ENCODE measurements at regions not wholly inside any gene's neighbourhood (a gene's known extent, or its start where the extent isn't known, plus 50 kb on each side); places are given as distances from the start of the nearest gene placed in this dataset.
"Not testable (repeated sequence)": the region's sequence is repeated elsewhere in the genome, so short reads cannot be mapped to it uniquely, and the experiment has no call there.

DNA sequence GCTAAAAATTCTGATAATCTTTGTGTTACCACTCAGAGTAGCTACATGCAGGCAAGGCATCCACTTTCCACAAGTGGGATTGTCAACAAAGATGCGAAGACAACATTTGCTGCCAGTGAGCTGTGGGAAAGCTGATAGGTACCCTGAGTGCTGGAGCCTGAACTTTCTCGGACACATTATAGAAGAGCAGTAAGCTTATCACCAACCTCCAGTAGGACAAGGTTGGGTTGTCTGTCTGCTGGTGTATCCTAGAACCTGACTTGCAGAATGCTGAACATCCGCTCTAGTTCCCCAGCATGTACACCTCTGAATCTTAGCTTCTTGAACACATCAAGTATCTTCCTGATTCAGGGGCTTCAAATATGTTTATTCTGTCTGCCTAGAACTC lies 103.8 kb upstream of the PPM1H start:
- DNase-seq: no peak

DNA sequence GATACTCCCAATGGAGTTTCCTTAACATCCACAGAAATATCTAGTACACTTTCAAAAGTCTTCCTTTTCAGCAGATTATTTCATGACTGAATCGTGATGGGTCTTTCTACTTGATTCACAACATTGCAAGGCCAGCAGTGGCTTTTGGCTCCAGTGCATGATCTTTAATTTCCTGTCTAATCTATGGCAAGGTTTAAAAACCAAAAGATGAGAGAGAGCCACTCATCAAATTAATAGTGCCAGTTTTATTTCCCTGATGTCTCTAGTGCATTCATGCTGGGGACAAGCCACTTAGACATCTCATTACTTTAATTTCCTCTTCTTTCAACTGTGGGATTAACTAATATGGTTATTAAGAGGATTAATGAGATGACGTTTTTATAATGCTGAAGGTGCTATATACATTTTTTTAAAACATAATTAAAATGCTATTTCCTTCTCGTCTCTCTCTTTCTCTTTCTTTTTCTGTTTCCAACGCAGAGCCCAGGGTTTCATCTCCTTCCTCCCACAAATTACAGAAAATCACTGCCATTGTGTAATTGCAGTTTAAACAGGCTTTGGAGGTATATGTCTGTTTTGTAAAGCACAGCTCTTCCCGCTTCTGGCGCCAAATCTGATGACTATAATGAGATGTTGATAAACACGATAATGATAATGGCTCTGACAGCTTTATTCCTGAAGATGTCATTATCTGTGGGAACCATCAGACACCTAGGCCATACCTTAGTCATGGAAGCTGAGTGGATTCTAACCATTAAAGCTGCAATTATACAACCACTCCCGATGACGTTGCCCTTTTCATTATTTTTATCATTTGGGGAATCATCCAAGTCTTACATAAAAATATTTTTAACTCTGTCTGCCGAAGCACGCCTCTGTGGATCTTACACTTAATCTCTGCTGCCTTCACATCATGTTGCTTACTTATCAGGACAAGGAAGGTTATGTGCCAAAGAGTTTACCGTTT lies 103.1 kb upstream of the PPM1H start:
- DNase-seq: peak; percentile 86

DNA sequence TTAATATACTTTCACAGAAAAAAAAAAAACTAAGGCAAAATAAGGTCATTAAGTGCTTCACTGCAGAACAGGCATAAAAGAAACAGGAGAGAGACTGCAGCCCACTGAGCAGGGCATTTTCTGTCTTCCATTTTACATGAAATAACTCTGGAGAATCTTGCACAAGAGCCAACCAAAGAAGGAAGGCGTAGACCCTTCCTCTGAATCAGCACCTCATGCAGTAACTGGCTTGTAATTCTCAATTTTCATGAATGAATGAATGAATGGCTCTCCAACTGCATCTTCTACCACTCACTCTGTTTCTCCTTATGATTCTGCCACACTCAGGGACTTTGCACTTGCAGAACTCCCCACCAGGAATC lies 102.0 kb upstream of the PPM1H start:
- DNase-seq: no peak

DNA sequence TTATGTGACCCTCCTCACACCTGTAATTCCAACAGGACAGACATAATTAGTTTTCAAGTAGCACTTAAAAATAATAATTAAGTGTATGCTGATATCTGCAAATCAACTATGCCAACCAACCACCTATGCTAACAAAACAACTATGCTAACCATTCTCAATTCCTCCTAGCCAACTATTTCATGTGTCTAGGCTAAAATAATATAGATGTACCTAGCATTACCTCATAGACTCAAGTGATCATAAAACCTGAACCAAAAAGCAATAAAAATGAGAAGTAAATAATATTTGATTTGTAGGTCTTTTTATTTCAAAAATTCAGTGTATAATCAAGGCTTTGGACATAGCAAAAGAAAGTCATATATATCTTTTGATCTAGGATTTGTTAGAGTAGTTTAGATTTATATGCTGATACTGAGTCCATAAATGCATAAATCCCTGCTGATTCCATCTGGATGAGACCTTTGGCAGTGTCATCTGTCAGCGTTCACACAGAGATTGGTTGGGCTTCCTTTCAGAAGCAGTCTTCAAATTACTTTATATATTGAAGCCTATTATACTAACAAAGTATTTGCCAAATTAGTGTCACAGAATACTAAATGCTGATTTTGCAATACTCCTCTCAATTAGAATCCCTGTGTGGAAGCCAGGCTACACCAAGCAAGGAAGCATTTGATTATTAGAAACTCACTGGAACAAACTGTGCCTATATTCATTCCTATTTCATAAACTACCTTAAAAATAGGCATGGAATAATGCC lies 101.4 kb upstream of the PPM1H start:
- DNase-seq: no peak

DNA sequence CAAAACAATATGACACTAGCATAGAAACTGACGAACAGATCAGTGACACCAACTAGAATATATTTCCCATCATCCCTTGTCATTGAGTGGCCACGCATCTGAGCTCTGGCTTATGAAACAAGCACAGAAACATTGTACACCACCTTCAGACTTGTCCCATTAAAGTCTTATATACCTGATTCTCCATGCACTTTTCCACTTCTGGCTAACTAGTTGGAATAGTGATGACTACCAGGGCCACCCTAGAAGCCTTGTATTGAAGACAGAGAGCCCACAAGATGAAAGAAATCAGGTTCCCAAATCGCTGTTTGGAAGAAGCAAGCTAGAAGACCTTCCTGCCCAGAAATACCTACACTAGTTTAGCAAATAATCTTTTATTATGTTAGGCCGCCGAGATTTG lies 99.7 kb upstream of the PPM1H start:
- DNase-seq: no peak

DNA sequence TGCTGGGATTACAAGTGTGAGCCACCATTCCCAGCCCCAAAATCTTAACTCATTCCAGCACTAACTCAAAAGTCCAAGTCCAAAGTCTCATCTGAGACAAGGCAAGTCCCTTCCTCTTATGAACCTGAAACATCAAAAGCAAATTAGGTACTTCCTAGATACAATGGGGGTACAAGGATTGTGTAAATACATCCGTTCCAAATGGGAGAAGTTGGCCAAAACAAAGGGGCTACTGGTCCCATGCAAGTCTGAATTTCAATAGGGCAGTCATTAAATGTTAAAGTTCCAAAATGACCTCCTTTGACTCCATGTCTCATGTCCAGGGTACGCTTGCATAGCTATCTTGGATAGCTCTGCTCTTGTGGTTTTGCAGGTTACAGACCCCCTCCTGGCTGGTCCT lies 94.7 kb upstream of the PPM1H start:
- DNase-seq: no peak

DNA sequence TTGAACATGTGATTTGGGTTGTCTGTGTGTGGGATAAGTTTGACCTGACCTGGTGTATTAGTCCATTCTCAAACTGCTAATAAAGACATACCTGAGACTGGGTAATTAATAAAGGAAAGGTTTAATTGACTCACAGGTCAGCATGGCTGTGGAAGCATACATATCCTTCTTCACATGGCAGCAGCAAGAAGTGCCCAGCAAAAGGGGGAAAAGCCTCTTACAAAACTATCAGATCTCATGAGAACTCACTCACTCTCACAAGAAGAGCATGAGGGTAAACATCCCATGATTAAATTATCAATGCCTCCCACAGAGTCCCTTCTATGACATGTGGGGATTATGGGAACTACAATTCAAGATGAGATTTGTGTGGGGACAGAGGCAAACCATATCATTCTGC lies 94.0 kb upstream of the PPM1H start:
- DNase-seq: no peak

DNA sequence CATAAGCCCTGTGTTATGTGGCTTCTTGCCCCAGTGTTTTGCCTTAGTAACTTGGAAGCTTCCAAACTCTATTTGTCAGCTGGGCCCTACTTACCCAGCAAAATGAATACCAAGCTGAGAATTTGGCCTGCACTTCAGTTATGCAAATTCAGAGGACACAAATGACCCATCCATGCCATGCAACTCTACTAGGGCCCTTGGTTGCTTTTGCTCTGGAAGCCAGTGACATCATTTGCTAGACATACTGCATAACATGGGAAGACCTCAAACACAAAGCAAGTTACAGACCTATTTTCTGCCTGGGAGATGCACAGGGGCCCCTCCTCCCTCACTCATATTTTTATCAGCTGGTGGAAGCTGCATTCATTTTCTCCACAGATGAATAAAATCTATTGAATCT lies 90.2 kb upstream of the PPM1H start:
- no peak for DNase-seq

DNA sequence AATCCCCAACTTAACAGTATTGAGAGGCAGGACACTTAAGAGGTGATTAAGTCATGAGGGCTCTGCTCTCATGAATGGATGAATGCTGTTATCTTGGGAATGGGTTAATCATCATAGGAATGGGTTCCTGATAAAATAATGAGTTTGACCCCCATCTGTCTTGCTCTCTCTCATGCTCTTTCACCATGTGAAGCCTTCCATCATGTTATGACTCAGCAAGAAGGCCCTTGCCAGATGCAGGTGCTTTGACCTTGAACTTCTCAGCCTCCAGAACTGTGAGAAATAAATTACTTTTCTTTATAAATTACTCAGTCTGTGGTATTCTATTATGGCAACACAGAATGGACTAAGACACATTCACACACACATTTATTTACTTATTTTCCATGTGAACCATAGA lies 89.0 kb upstream of the PPM1H start:
- no peak for DNase-seq

DNA sequence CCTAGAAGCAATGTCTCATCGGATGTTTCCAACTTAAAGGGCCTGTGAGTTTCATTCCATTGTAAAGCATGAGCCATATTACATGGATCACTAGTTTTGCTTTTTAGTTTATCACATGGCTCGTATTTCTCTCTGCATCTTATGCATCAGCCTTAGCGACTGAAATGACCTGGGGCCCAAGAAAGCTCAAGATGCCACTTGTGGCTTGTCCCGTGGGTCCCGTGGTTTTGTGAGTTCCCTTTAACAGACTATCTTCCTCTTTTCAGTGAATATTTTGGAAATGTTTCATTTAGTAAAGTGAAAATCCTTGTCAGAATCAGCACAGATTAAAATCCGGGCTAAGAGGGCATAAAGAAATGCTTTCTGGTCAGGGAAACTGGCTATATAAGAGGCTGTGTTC lies 86.2 kb upstream of the PPM1H start:
- DNase-seq: no peak

DNA sequence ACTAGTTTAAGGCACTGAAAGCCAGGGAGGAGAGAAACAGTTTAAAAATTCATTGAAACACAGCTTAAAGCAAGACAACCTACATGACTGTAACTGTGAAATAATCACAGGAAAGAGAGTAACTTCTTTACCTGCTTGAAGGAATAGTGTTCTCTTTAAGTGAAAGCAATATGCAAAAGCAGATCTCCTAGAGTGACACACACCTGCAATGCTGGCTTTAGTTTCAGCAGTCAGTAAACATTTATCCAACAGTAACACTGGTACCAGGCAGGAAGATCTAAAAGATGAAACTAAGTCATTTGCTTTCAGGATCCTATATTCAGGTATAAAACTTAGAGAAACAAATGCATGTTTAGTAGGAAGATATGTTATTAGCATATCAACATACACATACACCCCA lies 85.3 kb upstream of the PPM1H start:
- no peak for DNase-seq

DNA sequence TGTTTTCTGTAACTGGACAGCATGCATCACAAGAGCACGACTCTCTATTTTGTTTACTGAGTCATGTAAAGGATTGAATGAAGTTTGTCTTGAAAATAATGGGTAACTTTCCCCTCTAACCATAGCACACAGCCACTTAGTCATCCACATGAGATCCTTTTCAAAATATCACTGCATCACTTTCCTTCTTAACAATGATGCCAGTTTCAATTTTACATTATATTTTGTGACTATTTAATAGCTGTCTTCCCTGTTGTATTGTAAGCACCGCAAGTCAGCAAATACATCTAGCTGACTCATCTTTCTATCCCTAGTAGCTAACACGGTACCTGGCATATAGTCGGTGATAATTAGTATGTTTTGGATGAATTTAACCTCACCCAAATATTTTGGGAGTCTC lies 83.3 kb upstream of the PPM1H start:
- no peak for DNase-seq

DNA sequence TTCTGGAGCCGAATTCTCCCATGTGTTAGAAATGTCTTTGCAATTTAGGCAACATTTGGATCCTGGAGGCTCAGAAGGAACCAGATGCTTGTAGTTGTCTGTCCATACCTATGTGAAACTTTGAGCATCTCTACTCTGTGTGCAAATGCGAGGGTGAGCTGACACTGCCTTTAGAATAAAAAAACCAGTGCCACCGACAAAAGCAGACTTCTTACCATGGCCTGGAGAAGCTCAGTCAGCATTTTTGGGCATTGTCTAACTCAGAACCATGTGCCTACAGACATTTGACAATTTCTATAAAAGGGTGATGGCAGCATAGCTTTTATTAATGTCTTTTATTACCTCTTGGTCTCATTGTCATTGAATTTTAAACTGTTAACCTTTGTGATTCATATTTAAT lies 78.4 kb upstream of the PPM1H start:
- DNase-seq: no peak

DNA sequence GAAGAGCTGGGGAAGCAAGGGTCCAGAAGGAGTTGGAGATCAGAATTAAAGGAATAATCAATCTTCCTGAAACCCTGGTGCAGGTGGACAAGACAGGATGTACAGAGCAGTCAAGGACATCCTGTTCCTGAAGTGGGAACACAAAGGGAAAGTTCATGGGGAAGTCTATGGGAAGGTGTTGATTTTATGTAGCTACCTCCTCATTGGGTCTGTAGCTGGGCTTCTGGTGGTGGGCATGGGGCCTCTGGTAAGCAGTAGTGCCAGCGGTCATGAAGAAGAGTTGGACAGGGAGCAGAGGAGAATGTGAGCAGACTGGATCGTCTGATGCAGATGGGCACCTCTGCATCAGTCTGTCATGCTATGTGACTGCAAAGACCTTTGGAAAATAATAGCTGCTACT lies 75.7 kb upstream of the PPM1H start:
- DNase-seq: no peak

DNA sequence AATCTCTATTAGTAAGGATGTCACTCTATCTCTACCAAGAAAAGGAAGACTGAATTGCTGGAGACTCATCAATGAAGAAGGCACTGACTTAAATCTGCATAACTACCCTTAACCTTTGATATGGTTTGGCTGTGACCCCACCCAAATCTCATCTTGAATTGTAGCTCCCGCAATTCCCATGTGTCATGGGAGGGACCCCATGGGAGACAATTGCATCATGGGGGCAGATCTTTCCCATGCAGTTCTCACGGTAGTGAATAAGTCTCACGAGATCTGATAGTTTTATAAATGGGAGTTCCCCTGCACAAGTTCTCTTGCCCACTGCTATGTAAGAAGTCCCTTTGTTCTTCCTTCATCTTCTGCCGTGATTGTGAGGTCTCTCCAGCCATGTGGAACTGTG lies 73.4 kb upstream of the PPM1H start:
- DNase-seq: no peak

DNA sequence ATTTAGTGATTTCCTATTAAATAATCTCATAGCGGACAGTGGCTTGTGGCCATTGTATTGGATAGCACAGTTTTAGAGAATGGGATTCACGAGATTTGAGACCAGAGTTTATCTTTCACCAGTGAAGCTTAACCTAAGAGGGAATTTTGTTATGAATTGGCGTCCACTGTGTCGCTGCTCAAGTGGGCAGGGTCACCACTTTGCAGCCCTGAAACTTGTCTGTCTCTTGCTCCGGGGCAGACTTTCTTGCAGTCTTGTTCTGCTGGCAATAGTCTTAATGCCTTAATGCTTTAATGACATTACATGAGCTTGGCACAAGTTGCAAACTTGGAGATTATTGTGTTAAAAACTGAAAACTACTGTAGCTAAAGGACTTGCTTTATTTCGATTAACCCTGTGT lies 72.8 kb upstream of the PPM1H start:
- DNase-seq: no peak

DNA sequence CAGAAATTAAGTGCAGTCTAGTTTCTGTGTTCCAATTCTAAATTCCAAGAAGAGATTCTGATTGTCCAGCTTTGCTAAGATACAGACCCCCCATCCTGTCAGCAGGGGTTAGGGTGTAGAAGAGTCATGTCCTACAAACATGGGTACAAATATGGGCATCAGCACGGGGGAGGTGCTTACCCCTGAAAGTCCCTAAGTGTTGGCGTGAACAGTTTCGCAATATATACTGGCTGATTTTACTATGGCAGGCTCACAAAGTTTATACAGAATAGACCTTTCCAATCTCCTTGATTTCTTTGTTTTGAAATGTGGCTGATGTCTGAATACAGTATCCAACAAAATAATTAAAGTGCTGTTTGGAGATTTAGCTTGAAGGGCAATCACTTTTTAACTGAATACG lies 71.6 kb upstream of the PPM1H start:
- DNase-seq: no peak

DNA sequence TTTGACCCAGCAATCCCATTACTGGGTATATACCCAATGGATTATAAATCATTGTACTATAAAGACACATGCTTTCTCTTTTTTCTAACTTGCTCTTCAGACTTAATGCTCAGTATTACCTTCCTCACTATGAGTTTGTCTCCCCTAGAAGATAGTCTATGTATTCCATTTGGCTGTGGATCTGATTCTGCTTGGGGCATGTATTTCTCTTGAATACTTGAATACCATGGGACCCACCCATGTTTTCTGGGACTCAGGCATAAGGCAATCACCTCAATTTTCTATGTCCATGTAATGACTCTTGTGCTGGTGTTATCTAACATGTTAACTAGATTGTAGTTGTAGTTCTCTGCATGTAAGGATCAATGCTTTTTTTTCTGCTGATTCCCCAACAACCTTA lies 70.4 kb upstream of the PPM1H start:
- no peak for DNase-seq

DNA sequence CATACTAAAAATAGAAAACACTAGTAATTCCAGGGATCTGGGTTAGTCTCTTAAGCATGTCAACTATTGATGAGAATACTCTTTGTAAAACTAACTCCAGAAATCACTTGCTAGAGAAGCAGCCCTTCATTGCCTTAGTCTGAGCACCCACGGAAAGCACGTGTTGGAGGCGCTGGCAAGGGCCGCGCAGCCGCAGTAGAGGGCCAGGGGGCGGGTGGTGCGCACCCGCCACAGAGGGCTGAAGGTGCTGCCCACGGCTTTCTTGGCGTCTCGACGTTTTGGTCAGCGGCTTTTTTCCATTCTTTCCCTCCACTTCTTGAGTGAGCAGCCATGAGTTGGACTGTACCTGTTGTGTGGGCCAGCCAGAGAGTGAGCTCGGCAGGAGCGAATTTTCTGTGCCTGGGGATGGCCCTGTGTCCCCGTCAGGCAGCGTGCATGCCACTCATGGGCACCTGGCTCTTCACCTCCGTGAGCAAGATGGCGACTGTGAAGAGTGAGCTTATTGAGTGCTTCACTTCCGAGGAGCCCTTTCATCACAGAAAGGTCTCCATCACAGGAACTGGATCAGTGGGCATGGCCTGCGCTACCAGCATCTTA lies 68.4 kb upstream of the PPM1H start:
- DNase-seq: no peak

DNA sequence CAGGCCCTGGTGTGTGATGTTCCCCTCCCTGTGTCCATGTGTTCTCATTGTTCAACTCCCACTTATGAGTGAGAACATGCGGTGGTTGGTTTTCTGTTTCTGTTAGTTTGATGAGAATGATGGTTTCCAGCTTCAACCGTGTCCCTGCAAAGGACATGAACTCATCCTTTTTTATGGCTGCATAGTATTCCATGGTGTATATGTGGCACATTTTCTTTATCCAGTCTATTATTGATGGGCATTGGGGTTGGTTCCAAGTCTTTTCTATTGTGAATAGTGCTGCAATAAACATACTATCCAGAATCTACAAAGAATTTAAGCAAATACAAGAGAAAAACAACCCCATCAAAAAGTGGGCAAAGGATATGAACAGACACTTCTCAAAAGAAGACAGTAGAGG lies 67.1 kb upstream of the PPM1H start:
- not testable (repeated sequence) for DNase-seq

DNA sequence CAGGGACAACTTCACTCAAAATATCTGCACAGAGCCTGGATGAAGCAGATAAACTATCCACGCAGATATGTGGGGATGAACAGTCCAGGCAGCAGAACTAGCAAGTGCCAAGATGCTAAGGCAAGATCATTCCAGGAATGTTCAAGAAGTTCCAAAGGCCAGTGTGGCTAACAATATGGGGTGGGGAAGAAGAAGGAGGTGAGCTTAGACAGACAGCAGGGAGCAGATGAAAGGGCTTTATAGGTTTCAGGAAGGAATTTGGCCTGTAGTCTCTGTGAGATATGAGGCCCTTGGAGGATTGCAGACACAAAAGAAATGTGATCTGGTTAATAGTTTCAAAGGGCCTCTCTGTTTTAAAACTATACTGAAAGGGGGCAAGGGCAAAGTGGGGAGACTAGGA lies 63.5 kb upstream of the PPM1H start:
- DNase-seq: no peak

DNA sequence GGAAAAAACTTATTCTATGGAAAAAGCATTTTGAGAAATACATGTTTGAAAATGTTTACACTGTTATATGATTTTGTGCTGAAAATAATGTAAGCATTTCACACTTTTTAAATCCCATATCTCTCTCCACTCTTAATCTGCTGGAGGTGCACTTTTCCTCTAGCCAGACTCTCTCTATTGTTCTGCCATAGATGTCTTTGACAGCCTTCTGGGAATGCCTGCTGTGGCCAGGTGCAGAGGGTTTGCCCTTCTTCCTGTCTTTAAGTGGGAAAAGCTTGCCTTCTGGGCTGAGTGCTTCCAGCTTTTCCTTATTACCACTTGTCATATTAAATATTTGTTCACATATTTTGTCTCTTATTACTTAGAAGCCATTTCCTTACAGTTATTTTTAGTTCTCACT lies 60.1 kb upstream of the PPM1H start:
- no peak for DNase-seq

DNA sequence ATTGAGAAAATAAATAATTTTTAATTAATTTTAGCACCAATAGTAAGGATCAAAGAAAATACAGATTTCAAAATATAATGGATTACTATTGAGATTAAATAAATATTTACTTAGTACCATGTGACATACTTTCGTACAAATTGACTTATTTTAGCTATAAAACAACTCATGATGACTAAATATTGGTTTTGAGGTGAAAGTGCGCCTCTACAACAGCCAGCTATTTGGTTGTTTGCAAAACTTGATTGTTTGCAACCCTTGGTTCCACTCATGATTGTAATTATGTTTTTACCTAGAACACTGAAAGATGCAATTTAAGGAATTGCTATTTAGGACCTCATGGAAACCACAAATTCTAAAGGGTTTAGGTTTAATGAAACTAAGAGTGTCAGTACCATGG lies 51.9 kb upstream of the PPM1H start:
- no peak for DNase-seq

All from NCI-H1105 (cell line).